ENCODE measurements at regions not wholly inside any gene's neighbourhood (a gene's known extent, or its start where the extent isn't known, plus 50 kb on each side); places are given as distances from the start of the nearest gene placed in this dataset.

DNA sequence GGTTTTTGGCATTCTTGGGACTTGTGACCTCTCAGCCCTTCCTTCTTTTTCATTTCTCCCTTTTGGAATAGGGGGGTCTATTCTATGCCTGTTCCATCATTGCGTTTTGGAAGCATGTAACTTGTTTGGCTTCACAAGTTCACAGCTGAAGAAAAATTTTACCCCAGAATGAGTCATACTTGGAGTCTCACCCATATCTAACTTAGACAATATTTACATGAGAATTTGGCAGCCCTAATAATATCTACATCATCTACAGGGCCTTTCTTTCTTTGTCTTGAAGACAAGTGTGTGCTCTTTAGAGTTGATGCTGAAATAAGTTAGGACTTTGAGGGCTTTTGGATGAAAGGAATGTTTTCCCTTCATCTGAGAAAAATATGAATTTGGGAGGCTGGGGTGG lies 1312.9 kb upstream of the FLRT2 start:
- no peak overlapping the region for H3K27ac ChIP-seq (ENCODE audit: low read depth, low read length)
- no peak for DNase-seq (ENCODE audit: low read depth, low spot score)
- H3K27me3 ChIP-seq (ENCODE audit: control insufficient read depth, insufficient read depth, low read length): no peaks in the 10 kb centered on the region
- ChIA-PET CTCF (no interaction called here), POLR2A (no interaction called here)
- TF ChIP-seq CTCF (IDR thresholded peaks at IDR 0.05; ENCODE audit: low read depth, low read length): no peak
- H3K9me3 ChIP-seq (ENCODE audit: control insufficient read depth, insufficient read depth, low read length): no peaks in the 10 kb centered on the region
- H3K4me3 ChIP-seq (ENCODE audit: low read depth, low read length): no peak overlapping the region

DNA sequence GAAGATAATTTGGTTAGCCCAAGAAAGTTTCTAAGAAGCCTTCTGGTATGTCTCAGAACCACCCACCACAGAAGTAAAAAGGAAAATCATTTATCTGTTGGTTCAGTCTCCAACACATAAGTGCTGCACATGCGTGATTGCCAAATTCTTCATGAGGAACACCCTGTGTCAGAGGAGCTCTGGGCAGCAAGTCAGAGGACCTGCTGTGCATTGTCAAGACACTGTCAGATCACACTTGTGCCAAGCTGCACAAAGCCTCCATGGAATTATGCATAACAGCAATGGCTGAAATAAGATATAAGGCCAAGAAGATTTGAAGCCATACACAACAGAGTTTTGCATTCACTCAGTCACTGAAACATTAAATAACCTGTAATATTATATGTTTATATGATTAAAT lies 1304.7 kb upstream of the FLRT2 start:
- ChIA-PET POLR2A (no interaction called here), CTCF (no interaction called here)
- DNase-seq (ENCODE audit: low read depth, low spot score): no peak
- no peak overlapping the region for H3K27ac ChIP-seq (ENCODE audit: low read depth, low read length)
- no peak for TF ChIP-seq CTCF (IDR thresholded peaks at IDR 0.05; ENCODE audit: low read depth, low read length)
- H3K27me3 ChIP-seq (ENCODE audit: control insufficient read depth, insufficient read depth, low read length): no peaks in the 10 kb centered on the region
- no peaks in the 10 kb centered on the region for H3K9me3 ChIP-seq (ENCODE audit: control insufficient read depth, insufficient read depth, low read length)
- no peak overlapping the region for H3K4me3 ChIP-seq (ENCODE audit: low read depth, low read length)

GRCh38 chr14:84228702-84229101 lies 1301.2 kb upstream of the FLRT2 start:
- no peak for DNase-seq (ENCODE audit: low read depth, low spot score)
- Histone ChIP-seq H3K4me3 (ENCODE audit: low read depth, low read length) (no peak overlapping the region), H3K9me3 (ENCODE audit: control insufficient read depth, insufficient read depth, low read length) (no peaks in the 10 kb centered on the region), H3K27me3 (ENCODE audit: control insufficient read depth, insufficient read depth, low read length) (no peaks in the 10 kb centered on the region), H3K27ac (ENCODE audit: low read depth, low read length) (no peak overlapping the region)
- CTCF ChIA-PET: no interaction called here
- POLR2A ChIA-PET: no interaction called here
- no peak for TF ChIP-seq CTCF (IDR thresholded peaks at IDR 0.05; ENCODE audit: low read depth, low read length)

DNA sequence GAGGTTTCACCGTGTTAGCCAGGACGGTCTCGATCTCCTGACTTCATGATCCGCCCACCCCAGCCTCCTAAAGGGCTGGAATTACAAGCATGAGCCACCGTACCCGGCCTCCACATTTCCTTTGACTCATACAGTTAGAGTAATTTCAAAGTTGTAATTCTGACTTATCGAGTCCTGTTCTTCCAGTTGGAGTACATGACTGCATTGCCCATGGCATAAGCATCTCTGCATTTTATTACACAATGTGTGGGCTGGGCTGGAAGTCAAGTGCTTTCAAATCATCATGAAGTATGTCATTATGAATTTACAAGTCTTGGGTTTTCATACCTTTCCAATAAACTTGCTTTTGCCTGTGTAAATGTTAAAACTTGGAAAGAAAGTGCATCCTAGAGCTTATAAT lies 1295.7 kb upstream of the FLRT2 start:
- Histone ChIP-seq H3K4me3 (ENCODE audit: low read depth, low read length) (no peak overlapping the region), H3K27ac (ENCODE audit: low read depth, low read length) (no peak overlapping the region), H3K27me3 (ENCODE audit: control insufficient read depth, insufficient read depth, low read length) (no peaks in the 10 kb centered on the region), H3K9me3 (ENCODE audit: control insufficient read depth, insufficient read depth, low read length) (no peaks in the 10 kb centered on the region)
- ChIA-PET POLR2A (no interaction called here), CTCF (no interaction called here)
- DNase-seq (ENCODE audit: low read depth, low spot score): no peak
- no peak for TF ChIP-seq CTCF (IDR thresholded peaks at IDR 0.05; ENCODE audit: low read depth, low read length)

DNA sequence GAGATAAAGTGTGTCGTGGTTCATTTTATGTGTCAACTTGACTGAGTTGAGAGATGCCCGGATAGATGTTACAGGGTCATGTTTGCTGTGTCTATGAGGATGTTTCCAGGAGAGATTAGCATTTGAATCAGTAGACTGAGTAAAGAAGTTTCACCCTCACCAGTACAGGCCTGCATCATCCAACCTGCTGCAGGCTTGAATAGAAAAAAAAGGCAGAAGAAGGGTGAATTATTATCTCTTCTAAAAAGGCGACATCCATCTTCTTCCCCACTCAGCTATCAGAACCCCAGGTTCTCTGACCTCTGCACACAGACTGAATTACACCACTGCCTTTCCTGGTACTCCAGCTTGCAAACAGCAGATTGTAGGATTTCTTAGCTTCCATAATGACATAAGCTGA lies 1293.7 kb upstream of the FLRT2 start:
- no peaks in the 10 kb centered on the region for H3K9me3 ChIP-seq (ENCODE audit: control insufficient read depth, insufficient read depth, low read length)
- H3K27ac ChIP-seq (ENCODE audit: low read depth, low read length): no peak overlapping the region
- TF ChIP-seq CTCF (IDR thresholded peaks at IDR 0.05; ENCODE audit: low read depth, low read length): no peak
- no peak for DNase-seq (ENCODE audit: low read depth, low spot score)
- POLR2A ChIA-PET: no interaction called here
- H3K4me3 ChIP-seq (ENCODE audit: low read depth, low read length): no peak overlapping the region
- no peaks in the 10 kb centered on the region for H3K27me3 ChIP-seq (ENCODE audit: control insufficient read depth, insufficient read depth, low read length)
- CTCF ChIA-PET: no interaction called here
